Testis (tissue), 2 donors: ENCODE measurements at regions not wholly inside any gene's neighbourhood (a gene's known extent, or its start where the extent isn't known, plus 50 kb on each side); places are given as distances from the start of the nearest gene placed in this dataset.

Source experiments
- DNase-seq: peaks from one replicate; pipeline ENCODE4 v3.0.0-alpha.2; 2019
- H3K27ac ChIP-seq, 2 donors: fragments of 200-600 bp; sonication (generic); one replicate each; pipeline ENCODE4 v1.5.1; 2019
- H3K27me3 ChIP-seq: fragments of 200-600 bp; sonication (generic); one replicate; pipeline ENCODE4 v1.5.1; 2019
- H3K36me3 ChIP-seq: fragments of 200-600 bp; sonication (generic); one replicate; pipeline ENCODE4 v1.5.1; 2017; ENCODE audit warnings: low read depth; ENCODE audit errors: missing control alignments
- H3K4me1 ChIP-seq: fragments of 200-600 bp; sonication (generic); one replicate; pipeline ENCODE4 v1.5.1; 2019
- H3K4me3 ChIP-seq, 2 donors: fragments of 200-600 bp; sonication (generic); one replicate each; pipeline ENCODE4 v1.5.1; 2017 to 2019
- H3K9me3 ChIP-seq: fragments of 200-600 bp; sonication (generic); one replicate; pipeline ENCODE4 v1.5.1; 2017
- POLR2A ChIP-seq: fragments of 450-650 bp; IDR thresholded peaks from one replicate; pipeline ENCODE4 v1.6.1; 2017; ENCODE audit warnings: antibody characterized with exemption, mild to moderate bottlenecking, moderate library complexity
- WGBS, 2 donors: methylation state at CpG; one replicate each; pipeline ENCODE4 v1.1.5; 2018; 5-methylcytosine and 5-hydroxymethylcytosine counted together
- intact Hi-C: fragments of 100-400 bp; cut with DNase I; formaldehyde crosslinking; loops from one replicate; pipeline ENCODE4 v1.15.1; 2023; ENCODE audit warnings: low total_unique reads
- TF ChIP-seq, protein P1 (sequence below), 3 experiments: fragments of 450-650 bp in 2 of 3; fragments of 200-600 bp in 1 of 3; sonication (generic) in 1 of 3; IDR thresholded peaks; one replicate each; pipeline ENCODE4 v1.5.1; 2016 to 2019; ENCODE audit warnings: antibody characterized with exemption in 3 of 3, mild to moderate bottlenecking in 2 of 3, moderate library complexity in 1 of 3

DNA sequence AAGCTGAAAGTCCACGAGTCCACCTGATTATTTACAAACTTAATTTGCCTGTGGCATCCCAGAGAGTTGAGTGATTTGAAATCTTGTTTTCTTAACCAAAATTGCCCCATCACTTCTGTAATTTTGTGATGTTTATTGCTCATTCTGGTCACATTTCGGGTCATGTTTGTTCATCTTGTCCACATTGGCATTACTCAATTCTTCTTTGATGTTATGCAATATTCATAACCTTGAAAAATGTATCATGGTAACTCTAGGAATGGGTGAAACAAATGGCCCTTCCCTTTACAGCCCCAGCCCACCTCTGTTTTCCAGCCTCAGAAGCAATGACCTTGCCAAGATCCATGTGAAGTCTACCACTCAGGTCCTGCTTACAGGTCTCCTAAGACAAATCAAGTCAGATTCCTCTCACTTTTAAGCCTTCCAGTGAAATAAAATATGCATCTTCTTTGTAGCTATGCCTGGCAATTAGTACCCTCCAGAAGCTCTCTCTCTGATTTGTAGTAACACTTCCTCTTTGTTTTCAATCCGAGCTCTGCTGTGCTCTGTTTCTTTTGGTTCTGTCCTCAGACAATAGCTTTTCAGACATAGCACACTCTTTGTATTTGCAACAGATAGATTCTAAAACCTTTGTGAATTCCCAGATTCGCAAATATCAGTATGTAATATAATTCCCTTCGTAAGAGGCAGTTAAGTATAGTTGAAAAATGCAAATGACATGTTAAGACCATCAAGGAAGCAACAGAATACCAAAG, 330.3 kb upstream of the IRX1 start:
- no peak for DNase-seq
- H3K27ac ChIP-seq, result no peak overlapping the region
- no peaks in the 10 kb centered on the region for H3K36me3 ChIP-seq
- no peaks in the 10 kb centered on the region for H3K27me3 ChIP-seq
- H3K9me3 ChIP-seq, result no peaks in the 10 kb centered on the region
- TF ChIP-seq, protein P1, sequence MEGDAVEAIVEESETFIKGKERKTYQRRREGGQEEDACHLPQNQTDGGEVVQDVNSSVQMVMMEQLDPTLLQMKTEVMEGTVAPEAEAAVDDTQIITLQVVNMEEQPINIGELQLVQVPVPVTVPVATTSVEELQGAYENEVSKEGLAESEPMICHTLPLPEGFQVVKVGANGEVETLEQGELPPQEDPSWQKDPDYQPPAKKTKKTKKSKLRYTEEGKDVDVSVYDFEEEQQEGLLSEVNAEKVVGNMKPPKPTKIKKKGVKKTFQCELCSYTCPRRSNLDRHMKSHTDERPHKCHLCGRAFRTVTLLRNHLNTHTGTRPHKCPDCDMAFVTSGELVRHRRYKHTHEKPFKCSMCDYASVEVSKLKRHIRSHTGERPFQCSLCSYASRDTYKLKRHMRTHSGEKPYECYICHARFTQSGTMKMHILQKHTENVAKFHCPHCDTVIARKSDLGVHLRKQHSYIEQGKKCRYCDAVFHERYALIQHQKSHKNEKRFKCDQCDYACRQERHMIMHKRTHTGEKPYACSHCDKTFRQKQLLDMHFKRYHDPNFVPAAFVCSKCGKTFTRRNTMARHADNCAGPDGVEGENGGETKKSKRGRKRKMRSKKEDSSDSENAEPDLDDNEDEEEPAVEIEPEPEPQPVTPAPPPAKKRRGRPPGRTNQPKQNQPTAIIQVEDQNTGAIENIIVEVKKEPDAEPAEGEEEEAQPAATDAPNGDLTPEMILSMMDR (IDR thresholded peaks at IDR 0.05), result no peak
- TF ChIP-seq POLR2A, result no peak
- no peak overlapping the region for H3K4me3 ChIP-seq
- H3K4me1 ChIP-seq, result no peaks in the 10 kb centered on the region
- WGBS, 2 donors, result 80 to 87% methylated on average over 5 of the region's 5 CpGs
- intact Hi-C loops, result no loop called here

DNA sequence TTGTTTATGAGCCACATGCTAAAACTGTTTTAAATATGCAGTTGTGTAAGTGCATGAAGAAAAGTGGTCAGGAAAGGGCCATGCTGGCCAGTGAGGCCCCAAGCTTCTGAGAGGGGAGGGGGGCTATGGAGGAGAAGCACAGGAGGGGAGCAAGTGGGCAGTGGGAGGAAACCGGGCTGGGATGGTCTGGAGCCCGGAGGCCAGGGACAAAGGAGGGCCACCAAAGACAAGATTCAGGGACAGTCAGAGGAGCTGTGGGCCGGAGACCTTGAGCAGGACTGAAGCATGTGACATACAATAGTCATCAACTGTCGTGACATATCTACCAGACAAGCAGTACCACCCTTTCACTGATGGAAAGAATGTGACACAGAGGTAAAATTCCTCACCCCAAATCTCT, 333.2 kb upstream of the IRX1 start:
- Histone ChIP-seq H3K27me3 (no peaks in the 10 kb centered on the region), H3K4me3 (no peak overlapping the region), H3K4me1 (no peaks in the 10 kb centered on the region), H3K9me3 (no peaks in the 10 kb centered on the region), H3K27ac (no peak overlapping the region), H3K36me3 (no peaks in the 10 kb centered on the region)
- intact Hi-C loops, result no loop called here
- TF ChIP-seq, protein P1 (IDR thresholded peaks at IDR 0.05), result no peak
- TF ChIP-seq POLR2A, result no peak
- DNase-seq, result no peak
- WGBS, 2 donors, result 71 to 77% methylated on average over 4 of the region's 4 CpGs

DNA sequence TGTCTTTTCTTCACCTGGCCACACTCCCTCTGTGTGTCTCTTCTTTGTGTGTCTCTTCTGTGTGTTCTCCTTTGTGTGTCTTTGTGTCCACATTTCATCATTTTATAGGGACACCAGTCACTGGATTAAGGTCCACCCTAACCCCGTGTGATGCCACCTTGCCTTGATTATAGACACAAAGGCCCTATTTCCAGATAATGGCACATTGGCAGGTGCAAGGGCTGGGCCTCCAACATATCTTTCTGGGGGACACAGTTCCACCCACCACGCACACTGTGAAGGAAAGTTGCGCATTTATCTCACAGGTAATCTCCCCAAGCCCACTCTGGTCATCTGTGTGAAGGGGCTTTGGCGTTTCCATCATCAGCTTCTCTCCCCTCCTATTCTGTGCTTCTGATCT, 334.6 kb upstream of the IRX1 start:
- TF ChIP-seq, protein P1 (IDR thresholded peaks at IDR 0.05), result no peak
- no peak for TF ChIP-seq POLR2A
- intact Hi-C loops, result no loop called here
- DNase-seq, result no peak
- Histone ChIP-seq H3K4me1 (no peaks in the 10 kb centered on the region), H3K9me3 (no peaks in the 10 kb centered on the region), H3K27ac (no peak overlapping the region), H3K36me3 (no peaks in the 10 kb centered on the region), H3K4me3 (no peak overlapping the region), H3K27me3 (no peaks in the 10 kb centered on the region)
- WGBS, 2 donors, result 88 to 93% methylated on average over 4 of the region's 4 CpGs

DNA sequence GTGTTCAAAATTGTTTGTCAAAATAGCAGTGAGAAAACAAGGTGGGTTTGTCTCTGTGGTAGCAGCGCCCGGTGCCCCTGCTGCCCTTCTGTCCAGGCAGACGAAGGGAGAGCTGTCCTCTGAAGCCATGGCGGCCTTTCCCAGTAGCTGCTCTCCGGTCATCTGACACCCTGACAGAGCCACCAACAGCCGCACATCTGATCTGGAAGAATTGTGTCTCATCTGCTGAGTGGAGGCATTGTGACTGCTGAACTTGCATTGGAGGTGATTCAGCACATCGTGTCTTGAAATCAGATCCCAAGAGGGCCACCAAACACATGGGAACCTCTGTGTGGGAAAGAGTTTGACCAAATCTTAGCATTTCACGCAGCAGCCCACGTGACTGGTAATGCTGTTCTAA, 337.6 kb upstream of the IRX1 start:
- no peaks in the 10 kb centered on the region for H3K36me3 ChIP-seq
- no peak overlapping the region for H3K27ac ChIP-seq
- H3K4me3 ChIP-seq, result no peak overlapping the region
- 75 to 81% methylated on average over 9 of the region's 9 CpGs for WGBS, 2 donors
- H3K27me3 ChIP-seq, result no peaks in the 10 kb centered on the region
- TF ChIP-seq, protein P1 (IDR thresholded peaks at IDR 0.05), result no peak
- no peak for TF ChIP-seq POLR2A
- no peaks in the 10 kb centered on the region for H3K9me3 ChIP-seq
- H3K4me1 ChIP-seq, result no peaks in the 10 kb centered on the region
- intact Hi-C loops, result no loop called here
- no peak for DNase-seq

DNA sequence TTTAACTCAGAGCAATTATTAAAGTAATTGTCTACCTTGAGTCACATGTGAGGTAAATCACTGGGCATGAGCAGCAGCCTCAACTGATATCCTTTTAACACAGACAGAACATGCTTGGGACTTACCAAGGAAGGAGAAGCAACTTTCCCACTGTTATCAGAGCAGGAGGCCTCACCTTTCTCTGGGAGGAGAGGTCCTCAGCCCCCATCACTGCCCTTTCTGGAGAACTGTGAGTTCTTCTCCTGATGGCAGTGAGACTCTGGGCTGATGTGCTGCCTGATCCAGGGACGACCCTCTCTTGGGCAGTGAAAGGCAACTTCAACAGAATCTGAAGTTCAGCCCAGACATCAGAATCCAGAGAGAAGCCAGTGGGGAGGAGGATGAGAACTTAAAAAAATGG, 343.4 kb upstream of the IRX1 start:
- Histone ChIP-seq H3K4me1 (no peaks in the 10 kb centered on the region), H3K27ac (no peak overlapping the region), H3K4me3 (no peak overlapping the region), H3K36me3 (no peaks in the 10 kb centered on the region), H3K27me3 (no peaks in the 10 kb centered on the region), H3K9me3 (no peaks in the 10 kb centered on the region)
- TF ChIP-seq, protein P1 (IDR thresholded peaks at IDR 0.05), result no peak
- no peak for TF ChIP-seq POLR2A
- intact Hi-C loops, result no loop called here
- 64 to 75% methylated on average over 1 of the region's 1 CpG for WGBS, 2 donors
- DNase-seq, result no peak
